ENCODE measurements at regions not wholly inside any gene's neighbourhood (a gene's known extent, or its start where the extent isn't known, plus 50 kb on each side); places are given as distances from the start of the nearest gene placed in this dataset.
"Not testable (repeated sequence)": the region's sequence is repeated elsewhere in the genome, so short reads cannot be mapped to it uniquely, and the experiment has no call there.

GRCh38 chr12:25615119-25615518 lies 62.0 kb upstream of the LMNTD1 start:
- DNase-seq = no peak

DNA sequence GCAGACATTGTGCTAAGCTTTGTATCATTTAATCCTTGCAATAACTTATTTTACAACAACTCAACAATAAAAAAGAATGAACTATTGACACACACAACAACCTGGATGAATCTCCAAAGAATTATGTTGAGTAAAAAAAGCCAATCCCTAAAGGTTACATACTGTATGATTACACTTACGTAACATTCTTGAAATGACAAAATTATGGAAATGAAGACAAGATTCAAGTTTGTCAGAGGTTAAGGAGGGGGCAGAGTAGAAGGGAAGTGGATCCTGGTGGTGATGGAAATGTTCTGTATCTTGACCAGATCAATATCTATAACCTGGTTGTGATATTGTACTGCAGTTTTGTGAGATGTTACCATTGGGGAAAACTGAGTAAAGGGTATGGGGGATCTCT lies 63.2 kb upstream of the LMNTD1 start:
- DNase-seq = no peak

- DNase-seq = no peak
Measured at GRCh38 chr12:25617991-25618390, 64.9 kb upstream of the LMNTD1 start.

DNA sequence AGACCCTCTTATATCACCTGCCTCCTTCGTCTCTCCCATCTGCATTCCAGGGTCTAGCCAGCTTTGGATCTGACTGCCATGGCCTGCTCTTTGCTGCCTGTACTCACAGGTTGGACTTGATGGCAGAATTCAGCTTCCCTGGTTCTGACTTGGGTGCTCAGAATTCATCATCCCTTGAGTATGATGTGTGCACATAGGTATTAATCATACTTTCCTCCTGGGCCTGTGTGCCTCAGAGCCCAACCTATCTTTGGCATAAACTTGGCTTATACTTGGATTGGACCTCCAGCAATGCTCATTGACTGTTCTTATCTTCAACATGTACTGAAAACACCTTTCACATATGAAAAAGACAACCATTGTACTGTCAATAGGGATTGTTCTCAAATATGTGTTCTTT lies 70.7 kb upstream of the LMNTD1 start:
- DNase-seq = no peak

DNA sequence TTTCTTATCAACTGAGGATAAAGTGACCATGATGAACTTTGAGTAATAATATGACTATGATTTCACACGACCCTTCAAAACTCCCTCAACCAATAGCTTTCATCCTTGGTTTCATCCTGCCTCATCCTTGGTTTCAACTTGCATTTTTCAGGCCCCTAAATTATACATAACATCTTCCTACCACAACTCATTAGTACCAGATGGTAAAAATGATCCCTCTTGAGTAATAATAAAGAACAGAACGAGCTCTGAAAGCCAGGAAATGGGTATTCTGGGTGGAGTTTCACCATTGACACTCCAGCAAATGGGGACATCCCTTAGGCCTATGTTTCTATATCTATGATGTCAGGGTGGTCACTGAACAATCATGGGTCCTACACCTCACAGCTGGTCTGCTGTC lies 72.1 kb upstream of the LMNTD1 start:
- no peak for DNase-seq

GRCh38 chr12:25629341-25629740 lies 76.3 kb upstream of the LMNTD1 start:
- DNase-seq = no peak

DNA sequence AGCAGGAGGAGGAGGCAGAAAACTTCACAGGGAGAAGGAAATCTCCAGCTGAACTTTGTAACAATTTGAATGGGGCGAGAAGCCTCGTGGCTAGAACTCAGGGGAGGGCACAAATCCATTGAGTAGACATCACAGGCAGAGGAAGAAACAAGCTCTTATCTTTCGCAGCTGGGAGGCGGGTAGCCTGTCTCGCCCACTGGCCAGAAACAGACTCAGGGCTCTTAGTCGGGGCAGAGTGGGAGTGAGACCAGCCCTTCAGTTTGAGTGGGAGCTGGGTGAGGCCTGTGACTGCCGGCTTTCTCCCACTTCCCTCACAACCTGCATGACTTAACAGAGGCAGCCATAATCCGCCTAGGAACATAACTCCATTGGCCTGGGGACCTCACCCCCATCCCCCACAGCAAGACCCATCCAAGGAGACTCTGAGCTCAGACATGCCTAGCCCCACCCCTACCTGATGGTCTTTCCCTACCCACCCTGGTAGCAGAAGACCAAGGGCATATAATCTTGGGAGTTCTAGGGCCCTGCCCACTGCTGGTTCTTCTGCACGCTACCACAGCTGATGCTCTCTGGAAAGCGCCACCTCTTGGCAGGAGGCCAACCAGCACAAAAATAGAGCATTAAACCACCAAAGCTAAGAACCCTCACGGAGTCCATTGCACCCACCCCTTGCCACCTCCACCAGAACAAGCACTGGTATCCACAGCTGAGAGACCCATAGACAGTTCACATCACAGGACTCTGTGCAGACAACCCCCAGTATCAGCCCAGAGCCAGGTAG lies 77.8 kb upstream of the LMNTD1 start:
- not testable (repeated sequence) for DNase-seq

GRCh38 chr12:25633149-25633548 lies 80.1 kb upstream of the LMNTD1 start:
- DNase-seq = not testable (repeated sequence)

DNA sequence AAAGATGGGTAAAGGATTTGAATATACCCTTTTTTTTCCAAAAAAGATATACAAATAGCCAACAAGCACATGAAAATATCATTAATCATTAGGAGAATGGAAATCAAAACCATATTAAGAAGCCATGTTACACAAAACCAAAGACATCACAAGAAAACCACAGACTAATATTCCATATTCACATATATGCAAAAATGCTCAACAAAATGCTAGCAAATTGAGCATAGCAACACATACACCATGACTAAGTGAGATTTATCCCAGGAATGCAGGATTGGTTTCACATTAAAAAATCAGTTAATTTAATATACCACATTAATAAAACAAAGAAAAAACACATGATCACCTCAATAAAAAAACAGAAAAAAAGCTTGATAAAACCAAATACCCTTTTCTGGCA lies 84.7 kb upstream of the LMNTD1 start:
- no peak for DNase-seq

DNA sequence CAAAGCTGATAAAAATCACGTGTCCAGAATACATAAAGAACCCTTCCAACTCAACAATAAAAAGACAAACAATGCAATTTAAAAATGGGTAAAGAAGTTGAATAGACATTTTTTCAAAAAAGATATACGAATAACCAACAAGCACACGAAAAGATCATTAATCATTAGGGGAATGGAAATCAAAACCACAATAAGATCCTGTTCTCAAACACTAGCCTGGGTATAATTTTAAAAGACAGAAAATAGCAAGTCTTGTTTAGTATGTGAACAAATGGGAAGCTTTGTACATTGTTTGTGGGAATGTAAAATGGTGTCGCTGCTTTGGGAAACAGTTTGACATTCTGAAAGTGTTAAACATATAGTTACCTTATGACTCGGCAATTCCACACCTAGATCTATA lies 86.3 kb upstream of the LMNTD1 start:
- no peak for DNase-seq

DNA sequence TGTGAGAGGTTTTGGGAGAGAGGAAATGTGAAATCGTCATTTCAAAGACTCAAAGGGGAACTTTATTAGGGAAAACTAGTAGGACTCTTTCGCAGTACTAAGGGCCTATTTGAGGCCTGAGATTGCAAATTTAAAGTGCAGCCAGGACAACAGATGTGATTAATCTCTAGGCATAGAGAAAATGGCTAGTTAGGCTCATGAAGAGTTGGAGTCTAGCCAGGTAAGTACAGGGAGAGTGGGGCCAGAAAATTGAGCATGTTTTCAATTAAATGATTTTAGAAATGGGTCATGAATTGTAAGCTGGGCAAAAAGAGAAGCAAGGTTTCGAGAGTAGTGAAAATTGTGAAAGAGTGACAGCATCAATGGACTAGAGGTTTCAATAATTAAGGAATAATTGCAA lies 91.9 kb upstream of the LMNTD1 start:
- DNase-seq = no peak

DNA sequence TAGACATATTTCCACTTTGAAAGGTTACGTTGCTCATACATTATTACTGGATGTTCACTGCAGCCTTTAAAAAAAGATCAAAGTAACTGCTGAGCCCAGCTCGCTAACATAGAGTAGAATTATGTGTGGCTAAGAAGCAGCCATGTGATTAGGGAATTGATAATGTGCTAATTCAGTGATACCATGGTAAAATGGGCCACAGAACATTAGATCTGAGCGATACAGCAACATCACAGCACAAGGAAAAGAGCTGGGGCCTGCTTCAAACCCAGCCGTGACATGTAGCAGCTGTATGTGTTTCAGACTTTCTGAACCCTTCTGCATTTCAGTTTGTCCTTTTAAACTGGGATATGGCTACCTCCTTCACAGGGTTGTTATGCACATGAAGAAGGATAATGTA lies 92.3 kb upstream of the LMNTD1 start:
- no peak for DNase-seq

DNA sequence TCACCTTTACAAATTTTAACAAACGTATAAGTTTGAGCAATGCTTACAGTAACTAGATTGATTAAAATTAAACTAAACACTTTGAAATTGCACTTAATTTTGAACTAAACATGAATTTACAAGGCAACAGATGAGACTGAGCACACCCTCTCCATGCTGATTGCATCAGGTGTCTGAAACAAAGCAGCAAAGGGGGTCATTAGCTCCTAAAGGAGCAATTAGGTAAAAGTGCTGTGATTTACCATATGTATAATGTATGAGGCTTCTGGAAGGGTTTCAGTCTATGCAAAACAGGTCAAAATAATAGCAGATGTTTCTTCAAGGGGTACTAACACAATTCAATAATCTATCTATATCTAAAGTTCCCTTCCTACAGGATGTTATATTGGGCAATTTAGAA lies 98.8 kb upstream of the LMNTD1 start:
- no peak for DNase-seq

GRCh38 chr12:25652371-25652770 lies 99.3 kb upstream of the LMNTD1 start:
- DNase-seq = no peak

DNA sequence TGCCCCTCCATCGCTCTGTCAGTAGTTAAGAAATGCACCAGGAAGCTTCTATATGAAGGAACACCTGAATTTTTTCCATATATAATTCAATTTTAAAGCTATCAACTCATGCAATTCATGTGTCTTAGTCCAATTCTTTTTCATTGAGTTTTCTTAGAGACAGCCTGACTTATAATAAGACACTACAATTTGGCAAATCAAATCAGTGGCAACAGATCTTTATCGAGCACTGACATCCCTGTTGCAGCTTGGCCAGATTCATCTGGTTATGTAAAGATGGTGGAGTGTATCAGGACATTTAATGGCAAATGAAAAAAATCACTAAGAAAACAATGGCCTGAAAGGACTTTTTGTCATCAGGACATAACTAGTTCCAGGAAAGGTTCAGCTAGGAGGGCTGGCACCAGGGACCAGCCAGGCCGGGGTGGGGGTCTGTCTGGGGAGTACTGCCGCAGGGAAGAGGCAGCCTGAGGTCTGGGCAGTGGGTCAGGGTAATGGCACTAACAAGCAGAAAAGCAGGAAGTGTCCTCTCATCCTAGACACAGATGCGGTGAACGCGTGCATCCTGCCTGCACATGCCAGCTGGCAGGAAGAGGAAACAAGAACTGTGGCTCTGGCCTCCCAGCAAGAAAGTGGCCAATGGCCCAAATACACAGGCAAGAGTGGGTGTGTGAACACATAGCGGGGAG lies 100.5 kb upstream of the LMNTD1 start:
- DNase-seq = peak; percentile 13

DNA sequence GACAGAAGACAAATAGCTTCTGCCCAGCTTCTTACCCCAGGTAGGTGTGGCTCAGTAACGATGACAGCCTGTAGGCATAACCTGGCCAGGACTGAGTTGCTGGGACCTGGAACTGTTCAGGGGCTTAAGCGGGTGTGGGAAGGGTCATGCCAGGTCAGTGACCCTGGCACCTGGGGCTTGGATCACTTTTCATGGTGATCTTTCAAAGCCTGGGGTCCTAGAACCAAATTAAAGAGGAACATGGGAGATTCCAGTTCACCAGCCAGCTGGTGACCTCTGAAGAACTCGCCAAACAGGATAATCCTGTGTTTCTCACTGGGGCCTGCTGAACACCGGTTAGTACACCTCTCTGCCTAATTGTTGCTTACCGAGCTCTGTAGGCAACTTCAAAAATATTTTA lies 102.6 kb upstream of the LMNTD1 start:
- no peak for DNase-seq

- no peak for DNase-seq
Measured at GRCh38 chr12:25659621-25660020, 106.5 kb upstream of the LMNTD1 start.

DNA sequence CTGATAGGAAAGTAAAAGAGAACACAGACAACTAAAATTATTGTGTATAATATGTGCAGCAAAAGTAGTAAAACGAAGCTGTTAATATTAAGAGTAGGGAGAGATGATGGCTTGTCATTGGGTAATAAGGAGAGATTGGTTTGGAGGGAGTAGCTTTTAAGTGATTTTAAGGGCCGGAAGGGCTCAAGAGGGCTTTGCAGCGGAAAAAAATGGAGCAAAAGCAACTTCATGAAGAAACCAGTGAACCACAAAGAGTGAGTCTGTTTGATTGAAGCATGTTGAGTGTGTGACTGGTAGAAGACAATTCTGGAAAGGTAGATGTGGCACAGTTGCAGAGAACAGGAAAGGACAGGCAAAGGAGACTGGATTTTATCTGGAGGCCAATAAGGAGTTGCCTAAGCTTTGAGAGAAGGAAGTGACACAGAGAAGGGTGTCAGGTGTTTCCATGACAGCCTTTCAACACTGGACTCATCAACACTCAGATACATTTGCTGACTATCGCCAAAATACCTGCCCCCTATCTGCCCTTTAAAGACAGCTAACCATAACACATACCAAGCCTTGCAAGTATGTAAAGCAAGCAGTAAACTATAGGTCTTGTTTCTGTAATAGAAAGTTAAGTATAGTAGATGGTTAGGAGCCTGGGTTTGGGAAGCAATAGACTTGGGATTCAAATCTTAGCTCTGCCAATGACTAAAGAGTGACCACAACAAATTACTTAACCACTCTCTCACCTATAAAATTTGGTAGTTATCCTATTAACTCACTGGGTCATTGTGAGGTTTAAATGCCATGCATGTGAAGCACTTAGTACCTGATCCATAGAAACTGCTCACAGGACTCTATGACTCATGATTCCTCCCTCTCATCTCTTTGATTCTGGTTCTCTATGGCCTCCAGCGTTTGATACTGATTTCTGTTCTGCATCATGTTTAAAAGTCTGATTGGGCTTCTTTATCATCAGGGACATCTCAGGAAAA lies 117.3 kb upstream of the LMNTD1 start:
- no peak for DNase-seq

DNA sequence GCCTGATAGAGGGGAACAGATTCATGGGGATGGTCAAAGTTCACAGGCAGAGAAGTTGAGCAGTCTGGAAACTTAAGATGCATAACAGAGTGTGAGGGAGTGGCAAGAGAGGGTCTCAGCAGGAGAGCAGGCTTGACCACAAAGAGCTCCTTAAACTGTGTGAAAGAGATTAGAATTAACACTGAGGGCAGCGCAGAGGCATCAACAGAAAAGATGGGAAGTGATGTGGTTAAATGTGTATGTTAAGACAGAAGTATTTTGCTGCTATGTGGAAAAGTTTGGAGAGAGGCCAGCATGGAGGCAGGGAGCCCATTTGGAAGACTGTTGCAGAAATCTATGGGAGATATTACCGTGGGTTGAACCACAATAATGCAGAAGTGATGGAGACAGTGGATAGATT lies 122.7 kb upstream of the LMNTD1 start:
- DNase-seq = no peak

DNA sequence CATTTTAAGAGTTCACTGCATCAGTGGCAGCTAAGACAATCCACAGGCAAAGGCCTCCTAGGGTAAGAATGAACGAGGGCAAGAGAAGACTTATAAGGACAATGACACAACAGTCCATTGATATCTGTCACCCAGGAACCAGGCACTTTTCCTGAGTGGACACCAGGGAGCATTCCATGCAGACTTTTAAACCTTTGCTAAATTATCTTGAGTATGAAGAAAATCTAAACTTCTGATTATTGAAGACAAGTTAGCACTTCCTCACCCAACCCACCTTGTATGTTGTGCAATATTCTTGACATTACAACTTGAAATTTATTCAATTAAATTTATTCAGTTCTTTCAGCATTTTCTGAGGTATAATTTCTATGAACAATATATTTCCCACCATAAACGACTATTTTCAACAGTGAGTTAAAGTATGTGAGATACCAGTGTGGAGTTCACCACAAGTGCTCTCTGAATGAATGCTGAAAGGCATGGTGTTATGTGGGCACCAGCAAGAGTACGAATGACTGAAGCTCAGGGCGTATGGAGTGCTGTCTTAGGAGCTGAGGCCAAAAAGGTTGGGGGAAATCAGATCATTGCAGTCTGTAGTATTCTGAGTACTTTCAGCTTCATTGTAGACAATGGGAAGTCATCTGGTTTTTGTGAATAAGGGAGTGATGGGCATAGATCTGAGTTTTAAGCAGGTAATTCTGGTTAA lies 124.3 kb upstream of the LMNTD1 start:
- DNase-seq = no peak

GRCh38 chr12:25681580-25681979 lies 128.5 kb upstream of the LMNTD1 start:
- DNase-seq = no peak

GRCh38 chr12:25682421-25682820 lies 129.3 kb upstream of the LMNTD1 start:
- DNase-seq = no peak

DNA sequence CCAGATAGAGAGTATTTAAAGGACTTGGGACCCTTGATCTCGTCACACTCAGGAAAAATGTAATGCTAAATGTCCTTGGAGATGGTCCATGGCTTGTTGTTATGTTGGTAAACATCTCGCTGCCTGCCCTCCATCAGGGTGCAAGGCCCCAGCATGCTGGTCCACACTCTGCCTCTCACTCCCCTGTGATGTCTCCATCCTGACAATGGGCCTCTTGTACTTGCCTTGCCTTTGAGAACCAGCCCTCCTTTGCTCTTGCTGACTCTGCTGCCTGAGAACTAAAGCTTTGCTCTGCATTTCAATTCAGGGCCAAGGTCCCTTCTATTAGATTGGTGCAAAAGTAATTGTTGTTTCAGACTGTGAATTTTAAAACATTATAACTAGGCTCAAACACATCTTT lies 131.0 kb upstream of the LMNTD1 start:
- no peak for DNase-seq

Measured in midbrain (tissue), 1 donor.